Glomerular endothelial cell (primary cell): ENCODE measurements at regions not wholly inside any gene's neighbourhood (a gene's known extent, or its start where the extent isn't known, plus 50 kb on each side); places are given as distances from the start of the nearest gene placed in this dataset.
"Not testable (repeated sequence)": the region's sequence is repeated elsewhere in the genome, so short reads cannot be mapped to it uniquely, and the experiment has no call there.

Experiments
- DNase-seq: peaks from one replicate; pipeline ENCODE4 v3.0.0-alpha.2; 2011; ENCODE audit warnings: low read depth, low spot score; ENCODE audit errors: extremely low read depth

- DNase-seq, result no peak
These were observed 138.6 kb downstream of the KCNRG start for GRCh38 chr13:50153876-50154275.

- no peak for DNase-seq
These were observed 139.5 kb downstream of the KCNRG start for GRCh38 chr13:50154697-50155096.

GRCh38 chr13:50156140-50156539 lies 140.9 kb downstream of the KCNRG start:
- DNase-seq, result no peak

- no peak for DNase-seq
These were observed 141.4 kb downstream of the KCNRG start for GRCh38 chr13:50156561-50157127.

- DNase-seq, result no peak
These were observed 143.3 kb downstream of the KCNRG start for GRCh38 chr13:50158385-50159165.

- DNase-seq, result no peak
These were observed 144.4 kb downstream of the KCNRG start for GRCh38 chr13:50159607-50160006.

GRCh38 chr13:50161052-50161451 lies 145.8 kb downstream of the KCNRG start:
- DNase-seq, result no peak

- DNase-seq, result no peak
These were observed 146.8 kb downstream of the KCNRG start for GRCh38 chr13:50162001-50162400.

- no peak for DNase-seq
These were observed 147.3 kb downstream of the KCNRG start for GRCh38 chr13:50162567-50162966.

- no peak for DNase-seq
These were observed 152.1 kb downstream of the KCNRG start for GRCh38 chr13:50167224-50167947.

- no peak for DNase-seq
These were observed 152.7 kb downstream of the KCNRG start for GRCh38 chr13:50167967-50168366.

GRCh38 chr13:50168786-50169185 lies 153.5 kb downstream of the KCNRG start:
- DNase-seq, result no peak

- DNase-seq, result no peak
These were observed 155.3 kb downstream of the KCNRG start for GRCh38 chr13:50170447-50171037.

GRCh38 chr13:50171590-50172282 lies 156.5 kb downstream of the KCNRG start:
- DNase-seq, result no peak

GRCh38 chr13:50173045-50173444 lies 157.8 kb downstream of the KCNRG start:
- not testable (repeated sequence) for DNase-seq

- DNase-seq, result no peak
These were observed 159.4 kb downstream of the KCNRG start for GRCh38 chr13:50174630-50175029.

GRCh38 chr13:50179977-50180376 lies 164.7 kb downstream of the KCNRG start:
- DNase-seq, result no peak

- DNase-seq, result not testable (repeated sequence)
These were observed 170.8 kb downstream of the KCNRG start for GRCh38 chr13:50185769-50186763.

- DNase-seq, result no peak
These were observed 172.2 kb downstream of the KCNRG start for GRCh38 chr13:50187352-50188029.
